ENCODE measurements at regions not wholly inside any gene's neighbourhood (a gene's known extent, or its start where the extent isn't known, plus 50 kb on each side); places are given as distances from the start of the nearest gene placed in this dataset.

- ATAC-seq (ENCODE audit: low FRiP score): no peak
- DNase-seq (ENCODE audit: low spot score): no peak
- TF ChIP-seq CTCF (IDR thresholded peaks at IDR 0.05): no peak
Observed at GRCh38 chr20:11783102-11783850, 134.4 kb upstream of the BTBD3 start.

- no peak for TF ChIP-seq CTCF (IDR thresholded peaks at IDR 0.05)
- ATAC-seq (ENCODE audit: low FRiP score) (no peak), DNase-seq (ENCODE audit: low spot score) (no peak)
Observed at GRCh38 chr20:11785885-11786507, 131.7 kb upstream of the BTBD3 start.

- no peak for ATAC-seq (ENCODE audit: low FRiP score)
- TF ChIP-seq CTCF (IDR thresholded peaks at IDR 0.05): no peak
- no peak for DNase-seq (ENCODE audit: low spot score)
Observed at GRCh38 chr20:11790046-11790445, 127.6 kb upstream of the BTBD3 start.

GRCh38 chr20:11791316-11791715 is 126.4 kb upstream of the BTBD3 start:
- no peak for TF ChIP-seq CTCF (IDR thresholded peaks at IDR 0.05)
- no peak for ATAC-seq (ENCODE audit: low FRiP score)
- no peak for DNase-seq (ENCODE audit: low spot score)

- DNase-seq (ENCODE audit: low spot score): no peak
- TF ChIP-seq CTCF (IDR thresholded peaks at IDR 0.05): no peak
- ATAC-seq (ENCODE audit: low FRiP score): no peak
Observed at GRCh38 chr20:11791835-11792567, 125.7 kb upstream of the BTBD3 start.

- TF ChIP-seq CTCF (IDR thresholded peaks at IDR 0.05): no peak
- ATAC-seq (ENCODE audit: low FRiP score) (no peak), DNase-seq (ENCODE audit: low spot score) (no peak)
Observed at GRCh38 chr20:11792568-11792953, 125.1 kb upstream of the BTBD3 start.

Data from omental fat pad (tissue), 3 donors.